MCF 10A (cell line): ENCODE measurements at regions not wholly inside any gene's neighbourhood (a gene's known extent, or its start where the extent isn't known, plus 50 kb on each side); places are given as distances from the start of the nearest gene placed in this dataset.

Experiments used
- BruUV-seq: library from RNA; stranded (reverse); fragments of 400-500 nt; replicated peaks from 2 replicates; lab custom pipeline; 2021; lab: Mats Ljungman, UMichigan
- CTCF ChIA-PET: fragments of 300-600 bp; sonication (Branson Sonifier 250); formaldehyde crosslinking; extraction: SDS; loops from one replicate; lab custom pipeline; 2021; ENCODE audit warnings: antibody characterized with exemption, inconsistent platforms; lab: Yijun Ruan, JAX
- POLR2A ChIA-PET: fragments of 300-600, 350-650 bp; sonication (Branson Sonifier 250); formaldehyde crosslinking; extraction: SDS; loops from one replicate; lab custom pipeline; 2020; ENCODE audit warnings: antibody characterized with exemption, inconsistent platforms; lab: Yijun Ruan, JAX
- DNase-seq: peaks from one replicate; pipeline ENCODE4 v3.0.0-alpha.2; 2018; ENCODE audit not compliant: unreplicated experiment
- H3K27ac Mint-ChIP-seq: one replicate; pipeline ENCODE4 v1.8.0; 2022; ENCODE audit warnings: mild to moderate bottlenecking, low read depth, mixed read lengths; ENCODE audit not compliant: unreplicated experiment
- H3K27me3 Mint-ChIP-seq: one replicate; pipeline ENCODE4 v1.8.0; 2022; ENCODE audit warnings: mixed read lengths; ENCODE audit not compliant: insufficient read depth, unreplicated experiment
- H3K36me3 Mint-ChIP-seq: one replicate; pipeline ENCODE4 v1.8.0; 2022; ENCODE audit warnings: mild to moderate bottlenecking, moderate library complexity, mixed read lengths; ENCODE audit not compliant: insufficient read depth, unreplicated experiment
- H3K4me1 Mint-ChIP-seq: one replicate; pipeline ENCODE4 v1.8.0; 2022; ENCODE audit warnings: mixed read lengths; ENCODE audit not compliant: insufficient read depth, unreplicated experiment
- H3K4me3 Mint-ChIP-seq: one replicate; pipeline ENCODE4 v1.8.0; 2022; ENCODE audit warnings: mild to moderate bottlenecking, moderate library complexity, mixed read lengths; ENCODE audit not compliant: unreplicated experiment
- H3K9me3 Mint-ChIP-seq: one replicate; pipeline ENCODE4 v1.8.0; 2022; ENCODE audit warnings: mixed read lengths; ENCODE audit not compliant: unreplicated experiment
- CTCF ChIP-seq: fragments of 200-600 bp; IDR thresholded peaks from one replicate; pipeline ENCODE4 v1.8.0; 2022; ENCODE audit warnings: antibody characterized with exemption, mild to moderate bottlenecking; ENCODE audit not compliant: unreplicated experiment
- intact Hi-C: fragments of 100-400 bp; cut with micrococcal nuclease; formaldehyde crosslinking; loops from 2 replicates; pipeline ENCODE4 v1.14.1; 2022

- Mint-ChIP-seq H3K4me3 (no peak overlapping the region), H3K27me3 (no peaks in the 10 kb centered on the region), H3K36me3 (no peaks in the 10 kb centered on the region), H3K4me1 (no peaks in the 10 kb centered on the region), H3K9me3 (no peaks in the 10 kb centered on the region), H3K27ac (no peak overlapping the region)
- no peak for DNase-seq
- no TSS peak for BruUV-seq
- ChIA-PET POLR2A (interaction anchor here (0.6 kb wide), 1 partner anchor 231 kb away, joined by 3 read pairs; no protein-coding TSS in a partner anchor), CTCF (no interaction called here)
- intact Hi-C loops = no loop called here
- no peak for TF ChIP-seq CTCF
Measured at GRCh38 chr11:11697796-11698195, 76.0 kb upstream of the GALNT18 start.

GRCh38 chr11:11691296-11692151, 69.7 kb upstream of the GALNT18 start:
- Mint-ChIP-seq H3K36me3 (no peaks in the 10 kb centered on the region), H3K9me3 (no peaks in the 10 kb centered on the region), H3K27ac (no peak overlapping the region), H3K4me1 (no peaks in the 10 kb centered on the region), H3K4me3 (no peak overlapping the region), H3K27me3 (no peaks in the 10 kb centered on the region)
- ChIA-PET CTCF (interaction anchor here (0.6 to 1.4 kb wide), 3 partner anchors 15 to 1743 kb away, joined by 3 to 8 read pairs (median 3); no protein-coding TSS in a partner anchor), POLR2A (interaction anchor here (1.3 kb wide), 1 partner anchor 110 kb away, joined by 3 read pairs; no protein-coding TSS in a partner anchor)
- intact Hi-C loops = no loop called here
- TF ChIP-seq CTCF = no peak
- no peak for DNase-seq
- BruUV-seq = no TSS peak

- Mint-ChIP-seq H3K27ac (no peak overlapping the region), H3K4me3 (no peak overlapping the region)
- CTCF ChIA-PET = interaction anchor here (1.0 kb wide), 1 partner anchor 168 kb away, joined by 5 read pairs; no protein-coding TSS in a partner anchor
Measured at GRCh38 chr11:11681536-11681935, 59.7 kb upstream of the GALNT18 start.

More at GRCh38 chr11:11681536-11681935, 59.7 kb upstream of the GALNT18 start:
- DNase-seq = no peak
- Mint-ChIP-seq H3K4me1 (no peaks in the 10 kb centered on the region), H3K27me3 (peaks cover 22% of the 10 kb centered on the region), H3K36me3 (no peaks in the 10 kb centered on the region), H3K9me3 (no peaks in the 10 kb centered on the region)
- TF ChIP-seq CTCF = no peak
- intact Hi-C loops = no loop called here
- no TSS peak for BruUV-seq
- POLR2A ChIA-PET = interaction anchor here (0.6 kb wide), 1 partner anchor 16 kb away, joined by 3 read pairs; no protein-coding TSS in a partner anchor
